Gastrocnemius medialis (tissue), 4 donors: ENCODE measurements at regions not wholly inside any gene's neighbourhood (a gene's known extent, or its start where the extent isn't known, plus 50 kb on each side); places are given as distances from the start of the nearest gene placed in this dataset.

ENCODE experiments used
- CTCF ChIP-seq, 5 experiments: fragments of 450-650 bp in 3 of 5; fragments of 200-600 bp in 2 of 5; sonication (generic) in 2 of 5; IDR thresholded peaks in 4 of 5; conservative IDR thresholded peaks in 1 of 5; 1 replicate in 4 of 5; 2 replicates in 1 of 5; pipeline ENCODE4 v1.5.1; 2016 to 2019; ENCODE audit warnings: antibody characterized with exemption in 5 of 5, mild to moderate bottlenecking in 3 of 5, moderate library complexity in 3 of 5
- POLR2A ChIP-seq, 2 donors: fragments of 450-650 bp; IDR thresholded peaks; one replicate each; pipeline ENCODE4 v1.6.1; 2017; ENCODE audit warnings: antibody characterized with exemption in 2 of 2, mild to moderate bottlenecking in 2 of 2, moderate library complexity in 2 of 2

GRCh38 chr10:34045571-34046190 is 711.2 kb upstream of the NRP1 start:
- TF ChIP-seq CTCF (IDR thresholded peaks at IDR 0.05 in 4 of 5, conservative IDR thresholded peaks at IDR 0.05 in 1 of 5) (no peak), POLR2A (IDR thresholded peaks at IDR 0.05) (no peak)
